Osteoblast (primary cell): ENCODE measurements at regions not wholly inside any gene's neighbourhood (a gene's known extent, or its start where the extent isn't known, plus 50 kb on each side); places are given as distances from the start of the nearest gene placed in this dataset.

Experiments
- DNase-seq: peaks from one replicate; pipeline ENCODE4 v3.0.0; 2011; ENCODE audit warnings: low spot score, mixed read lengths; ENCODE audit not compliant: insufficient read length; ENCODE audit errors: missing footprints
- H2AFZ ChIP-seq: 2 replicates; pipeline ENCODE4 v1.6.0; 2011; ENCODE audit warnings: mild to moderate bottlenecking, low read length
- H3K27ac ChIP-seq: 2 replicates; pipeline ENCODE4 v1.5.1; 2011; ENCODE audit warnings: mild to moderate bottlenecking, low read depth, low read length, moderate library complexity
- H3K27me3 ChIP-seq: 2 replicates; pipeline ENCODE4 v1.6.0; 2012; ENCODE audit warnings: mild to moderate bottlenecking, control low read depth, inconsistent platforms, low read length, moderate library complexity; ENCODE audit not compliant: insufficient read depth
- H3K36me3 ChIP-seq: 2 replicates; pipeline ENCODE4 v1.5.1; 2011; ENCODE audit warnings: mild to moderate bottlenecking, low read length, control low read depth, moderate library complexity; ENCODE audit not compliant: insufficient read depth
- H3K4me1 ChIP-seq: 2 replicates; pipeline ENCODE4 v1.5.1; 2011; ENCODE audit warnings: mild to moderate bottlenecking, low read length, control low read depth, moderate library complexity; ENCODE audit not compliant: insufficient read depth
- H3K4me2 ChIP-seq: 2 replicates; pipeline ENCODE4 v1.6.0; 2011; ENCODE audit warnings: mild to moderate bottlenecking, low read length; ENCODE audit not compliant: insufficient read depth
- H3K4me3 ChIP-seq: fragments of 200-600 bp; sonication (generic); 3 replicates; pipeline ENCODE4 v1.5.1; 2012; ENCODE audit warnings: mild to moderate bottlenecking, low read length, inconsistent platforms; ENCODE audit not compliant: insufficient read depth
- H3K79me2 ChIP-seq: 2 replicates; pipeline ENCODE4 v1.6.0; 2012; ENCODE audit warnings: mild to moderate bottlenecking, low read length, control low read depth, inconsistent platforms; ENCODE audit not compliant: insufficient read depth
- H3K9me3 ChIP-seq: 2 replicates; pipeline ENCODE4 v1.5.1; 2011; ENCODE audit warnings: low read depth, low read length, control low read depth
- H4K20me1 ChIP-seq: 2 replicates; pipeline ENCODE4 v1.6.0; 2012; ENCODE audit warnings: mild to moderate bottlenecking, low read length, control low read depth; ENCODE audit not compliant: insufficient read depth
- TF ChIP-seq, protein P1 (sequence below): IDR thresholded peaks from 2 replicates; pipeline ENCODE4 v1.5.1; 2011; ENCODE audit warnings: mild to moderate bottlenecking, low read depth, low read length, moderate library complexity; ENCODE audit errors: extremely low read depth

- Histone ChIP-seq H4K20me1 (no peaks in the 10 kb centered on the region), H3K27me3 (no peaks in the 10 kb centered on the region), H3K27ac (no peak overlapping the region), H3K79me2 (no peaks in the 10 kb centered on the region), H2AFZ (no peak overlapping the region), H3K9me3 (no peaks in the 10 kb centered on the region), H3K4me3 (no peak overlapping the region), H3K4me1 (no peaks in the 10 kb centered on the region), H3K4me2 (no peak overlapping the region), H3K36me3 (no peaks in the 10 kb centered on the region)
- DNase-seq, result no peak
- TF ChIP-seq, protein P1, sequence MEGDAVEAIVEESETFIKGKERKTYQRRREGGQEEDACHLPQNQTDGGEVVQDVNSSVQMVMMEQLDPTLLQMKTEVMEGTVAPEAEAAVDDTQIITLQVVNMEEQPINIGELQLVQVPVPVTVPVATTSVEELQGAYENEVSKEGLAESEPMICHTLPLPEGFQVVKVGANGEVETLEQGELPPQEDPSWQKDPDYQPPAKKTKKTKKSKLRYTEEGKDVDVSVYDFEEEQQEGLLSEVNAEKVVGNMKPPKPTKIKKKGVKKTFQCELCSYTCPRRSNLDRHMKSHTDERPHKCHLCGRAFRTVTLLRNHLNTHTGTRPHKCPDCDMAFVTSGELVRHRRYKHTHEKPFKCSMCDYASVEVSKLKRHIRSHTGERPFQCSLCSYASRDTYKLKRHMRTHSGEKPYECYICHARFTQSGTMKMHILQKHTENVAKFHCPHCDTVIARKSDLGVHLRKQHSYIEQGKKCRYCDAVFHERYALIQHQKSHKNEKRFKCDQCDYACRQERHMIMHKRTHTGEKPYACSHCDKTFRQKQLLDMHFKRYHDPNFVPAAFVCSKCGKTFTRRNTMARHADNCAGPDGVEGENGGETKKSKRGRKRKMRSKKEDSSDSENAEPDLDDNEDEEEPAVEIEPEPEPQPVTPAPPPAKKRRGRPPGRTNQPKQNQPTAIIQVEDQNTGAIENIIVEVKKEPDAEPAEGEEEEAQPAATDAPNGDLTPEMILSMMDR, result no peak
Measured at GRCh38 chr2:122816803-122817202, 1061.4 kb downstream of the TSN start.

- no peaks in the 10 kb centered on the region for H3K4me1 ChIP-seq
- H3K27ac ChIP-seq, result no peak overlapping the region
- H3K27me3 ChIP-seq, result no peaks in the 10 kb centered on the region
Measured at GRCh38 chr2:122822319-122822718, 1066.9 kb downstream of the TSN start.

DNA sequence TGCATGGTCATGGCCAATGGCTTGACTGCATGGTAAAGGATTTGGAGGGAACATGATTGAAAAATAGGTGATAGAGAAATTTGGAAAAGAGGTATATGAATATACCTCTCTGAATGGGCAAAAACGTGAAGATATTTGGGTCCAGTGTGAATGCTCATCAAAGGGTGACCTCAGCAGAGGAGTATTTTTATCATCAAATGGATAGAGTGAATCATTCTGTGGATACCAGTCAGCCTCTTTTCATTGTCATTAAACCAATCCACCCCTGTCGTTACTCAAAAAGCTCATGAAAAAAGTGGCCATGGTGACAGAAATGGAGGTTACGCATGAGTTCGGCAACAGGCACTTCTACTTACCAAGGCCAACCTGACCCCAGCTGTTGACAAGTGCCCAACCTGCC, 1074.7 kb downstream of the TSN start:
- Histone ChIP-seq H3K36me3 (no peaks in the 10 kb centered on the region), H3K27me3 (no peaks in the 10 kb centered on the region), H3K4me1 (no peaks in the 10 kb centered on the region), H2AFZ (no peak overlapping the region), H3K27ac (no peak overlapping the region), H3K4me3 (no peak overlapping the region), H3K9me3 (no peaks in the 10 kb centered on the region), H3K79me2 (no peaks in the 10 kb centered on the region), H3K4me2 (no peak overlapping the region), H4K20me1 (no peaks in the 10 kb centered on the region)
- no peak for DNase-seq
- TF ChIP-seq, protein P1, result no peak

More at GRCh38 chr2:122822319-122822718, 1066.9 kb downstream of the TSN start:
- TF ChIP-seq, protein P1, result no peak
- H3K79me2 ChIP-seq, result no peaks in the 10 kb centered on the region
- H2AFZ ChIP-seq, result no peak overlapping the region
- no peak for DNase-seq
- no peak overlapping the region for H3K4me3 ChIP-seq
- H3K4me2 ChIP-seq, result no peak overlapping the region
- no peaks in the 10 kb centered on the region for H4K20me1 ChIP-seq
- no peaks in the 10 kb centered on the region for H3K9me3 ChIP-seq
- no peaks in the 10 kb centered on the region for H3K36me3 ChIP-seq

DNA sequence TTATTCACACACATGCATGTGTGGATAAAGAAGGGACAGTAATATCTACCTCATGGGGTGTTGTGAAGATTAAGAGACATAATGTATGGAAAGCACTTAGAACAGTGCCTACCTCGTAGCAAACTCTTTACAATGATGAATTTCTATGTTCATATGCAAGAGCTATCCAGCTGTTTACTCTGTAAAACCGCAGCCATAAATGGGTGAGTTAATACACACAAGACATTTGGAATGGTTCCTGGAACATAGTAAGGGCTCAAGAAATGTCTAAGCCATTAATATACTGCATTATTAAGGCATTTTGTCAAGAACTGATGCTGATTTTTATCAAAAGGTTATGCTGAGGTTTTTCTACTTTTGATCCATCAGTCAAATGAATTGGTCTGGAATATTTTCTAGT, 1076.2 kb downstream of the TSN start:
- TF ChIP-seq, protein P1, result no peak
- no peak for DNase-seq
- no peak overlapping the region for H3K4me3 ChIP-seq

More for the DNA sequence above, 1076.2 kb downstream of the TSN start:
- Histone ChIP-seq H3K27me3 (no peaks in the 10 kb centered on the region), H3K4me1 (no peaks in the 10 kb centered on the region), H3K4me2 (no peak overlapping the region), H2AFZ (no peak overlapping the region), H3K79me2 (no peaks in the 10 kb centered on the region), H4K20me1 (no peaks in the 10 kb centered on the region), H3K27ac (no peak overlapping the region), H3K36me3 (no peaks in the 10 kb centered on the region), H3K9me3 (peaks cover 2% of the 10 kb centered on the region)
